ENCODE measurements at regions not wholly inside any gene's neighbourhood (a gene's known extent, or its start where the extent isn't known, plus 50 kb on each side); places are given as distances from the start of the nearest gene placed in this dataset.

DNA sequence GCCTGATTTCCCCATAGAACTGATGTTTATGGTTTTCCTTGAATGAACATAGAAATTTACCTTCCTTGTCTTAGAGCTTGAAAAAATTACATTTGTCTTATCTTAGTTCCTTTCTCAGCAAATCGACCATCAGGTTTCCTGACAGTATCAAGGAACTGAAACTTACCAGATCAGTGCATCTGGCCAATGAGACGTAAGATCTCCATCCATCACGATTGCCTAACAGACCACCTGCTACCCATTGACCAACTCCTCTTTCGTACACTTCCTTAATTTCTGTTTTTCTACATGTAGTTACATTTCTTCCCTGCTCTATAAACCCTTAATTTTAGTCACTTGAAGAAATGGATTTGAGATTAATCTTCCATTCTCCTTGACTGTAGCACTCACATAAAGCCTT lies 57.4 kb upstream of the TMPRSS15 start:
- H3K36me3 ChIP-seq (ENCODE audit: control insufficient read depth in 2 of 3, insufficient read depth in 3 of 3, low read length in 3 of 3): no peaks in the 10 kb centered on the region
- H3K4me1 ChIP-seq (ENCODE audit: control insufficient read depth in 2 of 2, insufficient read depth in 2 of 2, low read length in 2 of 2): no peaks in the 10 kb centered on the region
- Mint-ChIP-seq H3K36me3 (no peaks in the 10 kb centered on the region), H3K27me3 (no peaks in the 10 kb centered on the region), H3K27ac (no peak overlapping the region), H3K4me3 (no peak overlapping the region), H3K4me1 (no peaks in the 10 kb centered on the region), H3K9me3 (peaks cover 0 to 14% (median 4%) of the 10 kb centered on the region in 11 donors)
- H3K4me3 ChIP-seq (ENCODE audit: low read length): no peak overlapping the region
- H3K9me3 ChIP-seq (ENCODE audit: control insufficient read depth in 2 of 3, low read length in 3 of 3): no peaks in the 10 kb centered on the region
- no peak overlapping the region for H3K27ac ChIP-seq (ENCODE audit: low read depth, low read length)
- DNase-seq (no peak), ATAC-seq (no peak)
- no peaks in the 10 kb centered on the region for H3K27me3 ChIP-seq (ENCODE audit: control insufficient read depth in 2 of 2, insufficient read depth in 2 of 2, low read length in 2 of 2)
- CTCF ChIA-PET: no interaction called here
- intact Hi-C loops (cut with micrococcal nuclease): no loop called here
- POLR2A ChIA-PET: no interaction called here

DNA sequence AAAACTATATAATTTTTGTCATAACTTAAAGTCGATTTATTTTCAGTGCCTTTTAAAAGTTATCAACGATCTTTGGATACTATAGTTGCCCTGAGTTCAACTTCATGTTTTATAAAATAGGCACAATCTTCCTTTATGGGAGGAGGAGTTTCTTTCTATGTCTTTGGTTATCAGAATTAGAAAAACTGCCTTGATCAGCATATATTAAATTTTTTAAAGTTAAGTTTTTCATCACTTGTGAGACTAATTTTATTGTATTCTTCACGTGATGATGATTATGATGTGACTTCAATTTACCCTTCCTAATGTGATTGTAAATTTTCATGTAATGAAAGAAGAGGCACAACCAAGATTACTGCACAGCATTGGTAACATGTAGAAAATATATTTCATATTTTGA lies 58.2 kb upstream of the TMPRSS15 start:
- CTCF ChIA-PET: no interaction called here
- no peaks in the 10 kb centered on the region for H3K27me3 ChIP-seq (ENCODE audit: control insufficient read depth in 2 of 2, insufficient read depth in 2 of 2, low read length in 2 of 2)
- no peak overlapping the region for H3K27ac ChIP-seq (ENCODE audit: low read depth, low read length)
- H3K4me3 ChIP-seq (ENCODE audit: low read length): no peak overlapping the region
- DNase-seq (no peak), ATAC-seq (no peak)
- Mint-ChIP-seq H3K9me3 (peaks cover 0 to 15% (median 4%) of the 10 kb centered on the region in 11 donors), H3K27me3 (no peaks in the 10 kb centered on the region), H3K4me1 (no peaks in the 10 kb centered on the region), H3K4me3 (no peak overlapping the region), H3K36me3 (no peaks in the 10 kb centered on the region), H3K27ac (no peak overlapping the region)
- no peaks in the 10 kb centered on the region for H3K4me1 ChIP-seq (ENCODE audit: control insufficient read depth in 2 of 2, insufficient read depth in 2 of 2, low read length in 2 of 2)
- H3K36me3 ChIP-seq (ENCODE audit: control insufficient read depth in 2 of 3, insufficient read depth in 3 of 3, low read length in 3 of 3): no peaks in the 10 kb centered on the region
- POLR2A ChIA-PET: no interaction called here
- intact Hi-C loops (cut with micrococcal nuclease): no loop called here
- no peaks in the 10 kb centered on the region for H3K9me3 ChIP-seq (ENCODE audit: control insufficient read depth in 2 of 3, low read length in 3 of 3)

DNA sequence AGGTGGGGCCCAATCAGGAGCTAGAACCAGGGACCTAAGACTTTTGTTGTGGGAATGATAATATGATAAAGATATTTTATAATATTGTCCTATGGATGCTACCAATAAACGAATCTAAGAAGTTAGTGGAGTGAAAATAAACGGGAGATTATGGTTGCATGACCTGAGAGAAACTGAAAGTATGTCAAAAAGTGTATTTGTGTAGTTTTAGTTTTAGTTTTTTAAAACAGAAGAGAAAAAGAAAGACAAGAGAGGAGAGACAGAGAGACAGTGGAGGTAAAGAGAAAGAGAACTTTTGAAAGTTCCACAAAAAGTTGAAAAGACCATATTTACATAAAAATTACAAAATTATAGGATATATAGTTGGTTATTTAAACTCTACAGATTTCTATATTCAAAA lies 64.1 kb upstream of the TMPRSS15 start:
- peaks cover 0 to 13% (median 5%) of the 10 kb centered on the region in 11 donors for H3K9me3 Mint-ChIP-seq
- no peaks in the 10 kb centered on the region for H3K4me1 Mint-ChIP-seq
- intact Hi-C loops (cut with micrococcal nuclease): no loop called here
- H3K27ac ChIP-seq (ENCODE audit: low read depth, low read length): no peak overlapping the region
- no peak overlapping the region for H3K4me3 Mint-ChIP-seq
- H3K9me3 ChIP-seq (ENCODE audit: control insufficient read depth in 2 of 3, low read length in 3 of 3): no peaks in the 10 kb centered on the region
- ChIA-PET POLR2A (no interaction called here), CTCF (no interaction called here)
- H3K4me1 ChIP-seq (ENCODE audit: control insufficient read depth in 2 of 2, insufficient read depth in 2 of 2, low read length in 2 of 2): no peaks in the 10 kb centered on the region
- H3K36me3 ChIP-seq (ENCODE audit: control insufficient read depth in 2 of 3, insufficient read depth in 3 of 3, low read length in 3 of 3): no peaks in the 10 kb centered on the region
- H3K27ac Mint-ChIP-seq: no peak overlapping the region
- no peaks in the 10 kb centered on the region for H3K36me3 Mint-ChIP-seq
- ATAC-seq: no peak
- H3K4me3 ChIP-seq (ENCODE audit: low read length): no peak overlapping the region
- DNase-seq: no peak
- no peaks in the 10 kb centered on the region for H3K27me3 Mint-ChIP-seq
- no peaks in the 10 kb centered on the region for H3K27me3 ChIP-seq (ENCODE audit: control insufficient read depth in 2 of 2, insufficient read depth in 2 of 2, low read length in 2 of 2)

DNA sequence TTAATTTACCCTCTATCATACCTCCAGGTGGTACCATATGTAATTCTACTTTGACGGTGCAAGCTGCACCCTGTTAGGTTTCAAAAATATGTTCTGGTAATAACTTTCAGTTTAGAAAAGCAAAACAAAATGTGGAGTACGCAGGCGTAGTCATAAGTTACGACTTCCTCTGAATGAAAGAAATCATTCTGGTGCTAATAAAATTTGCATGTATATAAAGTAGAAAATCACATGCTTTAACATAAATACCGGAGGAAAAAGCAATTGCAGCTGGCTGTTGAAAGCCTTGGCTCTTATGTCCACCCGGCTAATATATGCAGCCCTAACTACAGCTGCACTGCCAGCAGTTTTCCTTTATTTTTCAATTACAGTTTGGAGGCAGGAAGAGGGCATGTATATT lies 65.2 kb upstream of the TMPRSS15 start:
- ATAC-seq (no peak), DNase-seq (no peak)
- H3K9me3 ChIP-seq (ENCODE audit: control insufficient read depth in 2 of 3, low read length in 3 of 3): no peaks in the 10 kb centered on the region
- no peak overlapping the region for H3K4me3 ChIP-seq (ENCODE audit: low read length)
- H3K4me3 Mint-ChIP-seq: no peak overlapping the region
- H3K36me3 ChIP-seq (ENCODE audit: control insufficient read depth in 2 of 3, insufficient read depth in 3 of 3, low read length in 3 of 3): no peaks in the 10 kb centered on the region
- H3K27ac Mint-ChIP-seq: no peak overlapping the region
- peaks cover 0 to 12% (median 5%) of the 10 kb centered on the region in 11 donors for H3K9me3 Mint-ChIP-seq
- no peaks in the 10 kb centered on the region for H3K4me1 Mint-ChIP-seq
- H3K27me3 Mint-ChIP-seq: no peaks in the 10 kb centered on the region
- intact Hi-C loops (cut with micrococcal nuclease): no loop called here
- ChIA-PET POLR2A (no interaction called here), CTCF (interaction anchor here (0.7 kb wide), 1 partner anchor 92 kb away, joined by 3 read pairs; no protein-coding TSS in a partner anchor)
- H3K27ac ChIP-seq (ENCODE audit: low read depth, low read length): no peak overlapping the region
- H3K4me1 ChIP-seq (ENCODE audit: control insufficient read depth in 2 of 2, insufficient read depth in 2 of 2, low read length in 2 of 2): no peaks in the 10 kb centered on the region
- H3K36me3 Mint-ChIP-seq: no peaks in the 10 kb centered on the region
- H3K27me3 ChIP-seq (ENCODE audit: control insufficient read depth in 2 of 2, insufficient read depth in 2 of 2, low read length in 2 of 2): no peaks in the 10 kb centered on the region

DNA sequence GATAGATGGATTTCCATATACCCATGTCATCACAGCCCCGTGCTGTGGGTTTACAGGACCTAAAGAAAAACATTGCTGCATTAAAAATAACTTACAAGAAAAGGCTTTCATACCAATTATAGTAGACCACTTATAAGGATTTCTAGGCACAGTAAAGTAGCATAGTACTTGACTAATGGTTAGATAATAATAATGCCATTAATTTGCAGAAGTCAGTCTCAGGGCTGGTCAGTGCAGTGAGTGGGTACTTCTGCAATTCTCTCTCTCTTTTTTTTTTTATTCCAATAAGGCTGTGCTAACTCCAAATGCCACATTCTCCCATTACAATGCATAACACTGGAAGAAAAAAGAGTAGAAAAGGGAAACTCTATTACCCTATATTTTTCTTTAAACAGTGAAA lies 73.1 kb upstream of the TMPRSS15 start:
- Histone ChIP-seq H3K27me3 (ENCODE audit: control insufficient read depth in 2 of 2, insufficient read depth in 2 of 2, low read length in 2 of 2) (no peaks in the 10 kb centered on the region), H3K27ac (ENCODE audit: low read depth, low read length) (no peak overlapping the region), H3K9me3 (ENCODE audit: control insufficient read depth in 2 of 3, low read length in 3 of 3) (no peaks in the 10 kb centered on the region), H3K4me3 (ENCODE audit: low read length) (no peak overlapping the region), H3K36me3 (ENCODE audit: control insufficient read depth in 2 of 3, insufficient read depth in 3 of 3, low read length in 3 of 3) (no peaks in the 10 kb centered on the region), H3K4me1 (ENCODE audit: control insufficient read depth in 2 of 2, insufficient read depth in 2 of 2, low read length in 2 of 2) (no peaks in the 10 kb centered on the region)
- CTCF ChIA-PET: no interaction called here
- no peak overlapping the region for H3K27ac Mint-ChIP-seq
- H3K36me3 Mint-ChIP-seq: no peaks in the 10 kb centered on the region
- peaks cover 0 to 16% (median 0%) of the 10 kb centered on the region in 11 donors for H3K9me3 Mint-ChIP-seq
- ATAC-seq (no peak), DNase-seq (no peak)
- H3K4me1 Mint-ChIP-seq: no peaks in the 10 kb centered on the region
- H3K27me3 Mint-ChIP-seq: no peaks in the 10 kb centered on the region
- H3K4me3 Mint-ChIP-seq: no peak overlapping the region
- intact Hi-C loops (cut with micrococcal nuclease): no loop called here
- POLR2A ChIA-PET: no interaction called here

DNA sequence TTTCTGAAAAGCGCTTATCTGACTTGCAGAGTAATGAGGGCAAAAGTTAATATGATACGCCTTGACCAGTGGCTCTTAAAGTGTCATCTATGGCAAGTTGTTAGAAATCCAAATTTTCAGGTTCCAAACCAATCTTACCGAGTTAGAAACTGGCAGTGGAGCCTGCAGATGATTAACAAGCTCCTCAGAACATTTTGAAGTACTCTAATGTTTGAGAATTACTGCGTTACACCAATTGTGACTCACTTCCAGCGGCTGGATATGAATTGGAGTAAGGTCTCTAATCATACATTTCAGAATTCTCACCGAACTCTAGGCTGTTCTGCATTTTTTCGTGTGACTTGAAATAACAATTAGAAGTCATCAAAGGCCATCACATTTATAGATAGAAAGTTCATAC lies 73.5 kb upstream of the TMPRSS15 start:
- Histone ChIP-seq H3K36me3 (ENCODE audit: control insufficient read depth in 2 of 3, insufficient read depth in 3 of 3, low read length in 3 of 3) (no peaks in the 10 kb centered on the region), H3K27me3 (ENCODE audit: control insufficient read depth in 2 of 2, insufficient read depth in 2 of 2, low read length in 2 of 2) (no peaks in the 10 kb centered on the region), H3K9me3 (ENCODE audit: control insufficient read depth in 2 of 3, low read length in 3 of 3) (no peaks in the 10 kb centered on the region), H3K4me3 (ENCODE audit: low read length) (no peak overlapping the region), H3K4me1 (ENCODE audit: control insufficient read depth in 2 of 2, insufficient read depth in 2 of 2, low read length in 2 of 2) (no peaks in the 10 kb centered on the region), H3K27ac (ENCODE audit: low read depth, low read length) (no peak overlapping the region)
- peaks cover 0 to 15% (median 0%) of the 10 kb centered on the region in 11 donors for H3K9me3 Mint-ChIP-seq
- no peak overlapping the region for H3K4me3 Mint-ChIP-seq
- ChIA-PET POLR2A (no interaction called here), CTCF (no interaction called here)
- H3K27ac Mint-ChIP-seq: no peak overlapping the region
- H3K4me1 Mint-ChIP-seq: no peaks in the 10 kb centered on the region
- no peak for DNase-seq
- ATAC-seq: no peak
- no peaks in the 10 kb centered on the region for H3K36me3 Mint-ChIP-seq
- intact Hi-C loops (cut with micrococcal nuclease): no loop called here
- no peaks in the 10 kb centered on the region for H3K27me3 Mint-ChIP-seq

DNA sequence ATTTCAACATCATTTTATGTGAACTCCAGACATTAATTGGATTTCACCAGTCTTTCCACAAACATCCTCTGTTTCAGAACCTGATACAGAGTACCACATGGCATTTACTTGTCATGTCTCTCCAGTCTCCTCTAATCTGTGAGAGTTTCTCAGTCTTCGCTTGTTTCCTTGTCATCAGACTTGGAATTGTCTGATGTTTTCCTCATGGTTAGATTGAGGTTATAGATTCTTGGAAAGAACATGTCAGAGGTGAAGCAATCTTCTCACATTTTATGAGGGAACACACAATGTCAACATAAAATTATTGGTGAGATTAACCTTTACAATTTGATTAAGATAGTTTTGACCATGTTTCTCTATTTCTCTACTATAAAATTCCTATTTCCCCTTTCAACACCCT lies 74.9 kb upstream of the TMPRSS15 start:
- no peaks in the 10 kb centered on the region for H3K27me3 Mint-ChIP-seq
- intact Hi-C loops (cut with micrococcal nuclease): no loop called here
- CTCF ChIA-PET: no interaction called here

More for the DNA sequence above, 74.9 kb upstream of the TMPRSS15 start:
- H3K36me3 Mint-ChIP-seq: no peaks in the 10 kb centered on the region
- POLR2A ChIA-PET: no interaction called here
- no peaks in the 10 kb centered on the region for H3K4me1 Mint-ChIP-seq
- no peak for ATAC-seq
- no peaks in the 10 kb centered on the region for H3K36me3 ChIP-seq (ENCODE audit: control insufficient read depth in 2 of 3, insufficient read depth in 3 of 3, low read length in 3 of 3)
- no peaks in the 10 kb centered on the region for H3K27me3 ChIP-seq (ENCODE audit: control insufficient read depth in 2 of 2, insufficient read depth in 2 of 2, low read length in 2 of 2)
- H3K9me3 ChIP-seq (ENCODE audit: control insufficient read depth in 2 of 3, low read length in 3 of 3): no peaks in the 10 kb centered on the region
- H3K4me3 Mint-ChIP-seq: no peak overlapping the region
- H3K4me3 ChIP-seq (ENCODE audit: low read length): no peak overlapping the region
- H3K27ac Mint-ChIP-seq: no peak overlapping the region
- no peaks in the 10 kb centered on the region for H3K4me1 ChIP-seq (ENCODE audit: control insufficient read depth in 2 of 2, insufficient read depth in 2 of 2, low read length in 2 of 2)
- H3K27ac ChIP-seq (ENCODE audit: low read depth, low read length): no peak overlapping the region
- H3K9me3 Mint-ChIP-seq: peaks cover 0 to 15% (median 0%) of the 10 kb centered on the region in 11 donors
- DNase-seq: no peak
